ENCODE measurements at regions not wholly inside any gene's neighbourhood (a gene's known extent, or its start where the extent isn't known, plus 50 kb on each side); places are given as distances from the start of the nearest gene placed in this dataset.
A peak's percentile ranks its signal among the peaks of the same experiment; 100 is the strongest.

DNA sequence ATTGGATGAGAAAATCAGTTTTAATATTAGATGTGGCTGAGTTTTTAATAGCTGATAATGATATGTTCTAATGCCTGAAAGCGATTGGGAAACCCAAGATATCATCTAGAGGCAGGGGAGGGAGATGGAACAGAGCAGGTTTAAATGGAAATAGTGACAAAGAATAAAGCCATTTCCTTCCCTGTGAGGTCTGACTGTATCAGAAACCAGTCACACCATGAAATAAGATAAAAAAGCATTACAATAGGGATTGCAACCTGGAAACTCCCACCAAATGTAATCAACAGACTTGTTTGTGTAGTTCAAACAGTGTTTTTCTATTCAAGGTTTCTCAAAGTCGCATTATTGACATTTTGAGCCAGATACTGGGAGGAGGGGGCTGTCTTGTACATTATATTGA, 110.1 kb upstream of the SMIM23 start:
- Histone ChIP-seq H3K4me3 (no peak overlapping the region), H3K27ac (ENCODE audit: low read depth in 1 of 2, low read length in 1 of 2) (no peak overlapping the region), H3K27me3 (ENCODE audit: control insufficient read depth in 3 of 3, insufficient read depth in 3 of 3, low read length in 2 of 3) (no peaks in the 10 kb centered on the region), H3K36me3 (ENCODE audit: control insufficient read depth in 4 of 4, insufficient read depth in 4 of 4, low read length in 4 of 4) (no peaks in the 10 kb centered on the region), H3K9ac (ENCODE audit: insufficient read depth in 1 of 2, low read length in 2 of 2) (no peak overlapping the region), H3K4me1 (ENCODE audit: control insufficient read depth in 5 of 5, insufficient read depth in 5 of 5, low read length in 5 of 5) (peaks cover 0 to 21% (median 0%) of the 10 kb centered on the region in 5 donors), H3K9me3 (ENCODE audit: control insufficient read depth in 4 of 4, insufficient read depth in 3 of 4, low read length in 3 of 4) (no peaks in the 10 kb centered on the region)
- no peak for DNase-seq
- TF ChIP-seq, protein P1, sequence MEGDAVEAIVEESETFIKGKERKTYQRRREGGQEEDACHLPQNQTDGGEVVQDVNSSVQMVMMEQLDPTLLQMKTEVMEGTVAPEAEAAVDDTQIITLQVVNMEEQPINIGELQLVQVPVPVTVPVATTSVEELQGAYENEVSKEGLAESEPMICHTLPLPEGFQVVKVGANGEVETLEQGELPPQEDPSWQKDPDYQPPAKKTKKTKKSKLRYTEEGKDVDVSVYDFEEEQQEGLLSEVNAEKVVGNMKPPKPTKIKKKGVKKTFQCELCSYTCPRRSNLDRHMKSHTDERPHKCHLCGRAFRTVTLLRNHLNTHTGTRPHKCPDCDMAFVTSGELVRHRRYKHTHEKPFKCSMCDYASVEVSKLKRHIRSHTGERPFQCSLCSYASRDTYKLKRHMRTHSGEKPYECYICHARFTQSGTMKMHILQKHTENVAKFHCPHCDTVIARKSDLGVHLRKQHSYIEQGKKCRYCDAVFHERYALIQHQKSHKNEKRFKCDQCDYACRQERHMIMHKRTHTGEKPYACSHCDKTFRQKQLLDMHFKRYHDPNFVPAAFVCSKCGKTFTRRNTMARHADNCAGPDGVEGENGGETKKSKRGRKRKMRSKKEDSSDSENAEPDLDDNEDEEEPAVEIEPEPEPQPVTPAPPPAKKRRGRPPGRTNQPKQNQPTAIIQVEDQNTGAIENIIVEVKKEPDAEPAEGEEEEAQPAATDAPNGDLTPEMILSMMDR (IDR thresholded peaks at IDR 0.05; ENCODE audit: control extremely low read depth, extremely low read depth): no peak
- ATAC-seq (ENCODE audit: insufficient read depth, low FRiP score): no peak
- 81 to 88% methylated on average over 2 of the region's 2 CpGs for WGBS, 2 donors

DNA sequence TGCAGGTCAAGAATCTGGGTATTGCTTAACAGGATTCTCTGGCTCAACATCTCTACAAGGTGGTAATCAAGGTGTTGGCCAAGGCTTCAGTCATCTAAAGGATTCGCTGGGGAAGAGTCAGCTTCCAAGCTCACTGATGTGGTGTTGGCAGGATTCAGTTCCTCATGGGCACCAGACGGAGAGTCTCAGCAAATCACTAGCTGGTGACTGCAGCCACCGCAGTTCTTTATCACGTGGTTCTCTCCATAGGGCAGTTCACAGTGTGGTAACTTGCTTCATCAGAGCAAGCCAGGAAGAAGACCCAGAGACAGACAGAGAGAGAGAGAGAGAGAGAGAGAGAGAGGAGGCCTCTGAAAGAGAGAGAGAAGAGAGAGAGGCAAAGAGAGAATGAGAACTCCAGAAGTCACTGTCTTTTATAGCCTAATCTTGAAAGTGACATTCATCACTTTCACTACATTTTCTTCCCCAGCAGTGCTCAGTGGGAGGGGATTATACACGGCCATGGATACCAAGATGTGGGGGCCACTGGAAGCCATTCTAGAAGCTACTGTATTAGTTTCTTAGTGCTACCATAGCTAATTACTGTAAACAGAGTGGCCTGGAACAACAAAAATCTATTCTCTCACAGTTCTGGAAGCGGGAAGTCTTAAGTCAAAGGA, 109.2 kb upstream of the SMIM23 start:
- Histone ChIP-seq H3K4me1 (ENCODE audit: control insufficient read depth in 5 of 5, insufficient read depth in 5 of 5, low read length in 5 of 5) (peaks cover 0 to 24% (median 0%) of the 10 kb centered on the region in 5 donors), H3K27me3 (ENCODE audit: control insufficient read depth in 3 of 3, insufficient read depth in 3 of 3, low read length in 2 of 3) (no peaks in the 10 kb centered on the region), H3K27ac (ENCODE audit: low read depth in 1 of 2, low read length in 1 of 2) (no peak overlapping the region), H3K9ac (ENCODE audit: insufficient read depth in 1 of 2, low read length in 2 of 2) (no peak overlapping the region), H3K36me3 (ENCODE audit: control insufficient read depth in 4 of 4, insufficient read depth in 4 of 4, low read length in 4 of 4) (no peaks in the 10 kb centered on the region), H3K9me3 (ENCODE audit: control insufficient read depth in 4 of 4, insufficient read depth in 3 of 4, low read length in 3 of 4) (no peaks in the 10 kb centered on the region), H3K4me3 (no peak overlapping the region)
- DNase-seq: peak in 1 of 3 donors; percentile 14
- 53 to 60% methylated on average over 6 of the region's 6 CpGs for WGBS, 2 donors
- no peak for ATAC-seq (ENCODE audit: insufficient read depth, low FRiP score)
- TF ChIP-seq, protein P1 (IDR thresholded peaks at IDR 0.05; ENCODE audit: control extremely low read depth, extremely low read depth): no peak

DNA sequence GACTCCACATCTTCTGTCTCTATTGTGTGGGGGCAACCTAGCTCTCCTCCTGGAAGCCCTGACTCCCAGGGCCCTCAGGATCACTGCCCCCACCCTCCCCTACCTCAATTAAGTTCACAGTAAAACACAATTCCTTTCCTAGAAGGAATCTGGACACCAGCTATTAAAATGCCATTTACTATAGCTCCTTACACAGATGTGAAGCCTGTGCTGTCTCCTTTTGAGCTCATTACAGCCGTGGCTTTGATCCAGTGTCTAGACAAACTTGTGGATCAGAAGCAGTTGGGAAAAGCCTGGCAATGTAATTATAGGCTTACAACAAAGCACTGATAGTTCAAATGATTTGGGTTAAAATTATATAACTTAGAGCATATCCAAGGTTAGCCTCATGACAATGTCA, 107.0 kb upstream of the SMIM23 start:
- Histone ChIP-seq H3K27me3 (ENCODE audit: control insufficient read depth in 3 of 3, insufficient read depth in 3 of 3, low read length in 2 of 3) (no peaks in the 10 kb centered on the region), H3K9ac (ENCODE audit: insufficient read depth in 1 of 2, low read length in 2 of 2) (no peak overlapping the region), H3K27ac (ENCODE audit: low read depth in 1 of 2, low read length in 1 of 2) (no peak overlapping the region), H3K9me3 (ENCODE audit: control insufficient read depth in 4 of 4, insufficient read depth in 3 of 4, low read length in 3 of 4) (peaks cover 0 to 3% (median 0%) of the 10 kb centered on the region in 4 donors), H3K4me3 (no peak overlapping the region), H3K36me3 (ENCODE audit: control insufficient read depth in 4 of 4, insufficient read depth in 4 of 4, low read length in 4 of 4) (no peaks in the 10 kb centered on the region), H3K4me1 (ENCODE audit: control insufficient read depth in 5 of 5, insufficient read depth in 5 of 5, low read length in 5 of 5) (peaks cover 0 to 24% (median 0%) of the 10 kb centered on the region in 5 donors)
- no peak for ATAC-seq (ENCODE audit: insufficient read depth, low FRiP score)
- peak in 1 of 3 donors; percentile 65 for DNase-seq
- TF ChIP-seq, protein P1 (IDR thresholded peaks at IDR 0.05; ENCODE audit: control extremely low read depth, extremely low read depth): no peak
- WGBS, 2 donors: 70 to 88% methylated on average over 1 of the region's 1 CpG

DNA sequence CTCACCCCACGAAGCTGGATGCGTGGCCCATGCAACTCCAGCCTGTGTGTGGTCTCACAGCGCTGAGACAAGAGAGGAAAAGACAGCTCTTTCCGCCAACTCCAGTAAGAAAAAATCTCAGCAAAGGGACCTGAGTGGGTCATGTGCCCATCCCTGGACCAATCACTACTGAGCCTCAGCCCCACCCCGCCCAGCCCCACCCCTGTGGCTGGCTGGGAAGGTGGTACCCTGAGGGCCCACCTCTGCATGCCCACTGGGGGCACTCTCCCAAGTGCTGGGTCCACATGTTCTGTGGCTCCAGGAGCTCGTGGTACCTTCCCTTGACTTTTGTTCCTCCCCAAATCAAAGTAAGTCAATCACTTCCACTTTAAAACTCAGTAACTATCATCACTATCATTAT, 105.1 kb upstream of the SMIM23 start:
- ATAC-seq (ENCODE audit: insufficient read depth, low FRiP score) (no peak), DNase-seq (peak in 1 of 3 donors; percentile 55)
- Histone ChIP-seq H3K9ac (ENCODE audit: insufficient read depth in 1 of 2, low read length in 2 of 2) (no peak overlapping the region), H3K4me1 (ENCODE audit: control insufficient read depth in 5 of 5, insufficient read depth in 5 of 5, low read length in 5 of 5) (peaks cover 0 to 28% (median 0%) of the 10 kb centered on the region in 5 donors), H3K4me3 (no peak overlapping the region), H3K36me3 (ENCODE audit: control insufficient read depth in 4 of 4, insufficient read depth in 4 of 4, low read length in 4 of 4) (no peaks in the 10 kb centered on the region), H3K27ac (ENCODE audit: low read depth in 1 of 2, low read length in 1 of 2) (no peak overlapping the region), H3K27me3 (ENCODE audit: control insufficient read depth in 3 of 3, insufficient read depth in 3 of 3, low read length in 2 of 3) (no peaks in the 10 kb centered on the region), H3K9me3 (ENCODE audit: control insufficient read depth in 4 of 4, insufficient read depth in 3 of 4, low read length in 3 of 4) (peaks cover 0 to 3% (median 0%) of the 10 kb centered on the region in 4 donors)
- TF ChIP-seq, protein P1 (IDR thresholded peaks at IDR 0.05; ENCODE audit: control extremely low read depth, extremely low read depth): no peak
- 86 to 88% methylated on average over 6 of the region's 6 CpGs for WGBS, 2 donors

All from lung (tissue), 11 donors.